Esophagus mucosa (tissue), 1 donor: ENCODE measurements at regions not wholly inside any gene's neighbourhood (a gene's known extent, or its start where the extent isn't known, plus 50 kb on each side); places are given as distances from the start of the nearest gene placed in this dataset.
"Not testable (repeated sequence)": the region's sequence is repeated elsewhere in the genome, so short reads cannot be mapped to it uniquely, and the experiment has no call there.

Experiments used
- ATAC-seq: fragments of 200-7000 bp; cut with Tn5 transposase; one replicate; pipeline ENCODE4 v1.9.1; 2020
- donor health status: DM: yes; HTN: yes; CAD: no.

DNA sequence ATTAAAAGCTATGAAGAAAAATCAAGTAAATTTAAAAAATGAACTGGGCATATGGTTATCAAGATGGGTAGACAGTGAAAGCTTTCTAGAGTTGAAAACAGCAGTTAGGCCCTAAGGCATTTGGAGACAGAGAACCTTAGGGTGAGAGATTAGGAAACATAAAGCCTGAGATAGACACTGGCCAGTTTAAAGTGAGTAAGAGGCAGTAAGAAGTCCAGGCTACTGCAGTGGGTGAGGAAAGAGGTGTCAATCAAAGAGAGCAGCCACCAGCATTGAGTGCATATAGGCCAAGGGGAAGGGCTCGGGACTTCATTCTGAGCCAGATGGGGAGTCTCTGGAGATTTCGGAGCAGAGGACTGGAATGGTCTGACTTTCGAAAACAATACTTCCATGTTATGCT, 1360.5 kb upstream of the ADGRL4 start:
- ATAC-seq = no peak

GRCh38 chr1:80365359-80366021, 1359.0 kb upstream of the ADGRL4 start:
- ATAC-seq = no peak

DNA sequence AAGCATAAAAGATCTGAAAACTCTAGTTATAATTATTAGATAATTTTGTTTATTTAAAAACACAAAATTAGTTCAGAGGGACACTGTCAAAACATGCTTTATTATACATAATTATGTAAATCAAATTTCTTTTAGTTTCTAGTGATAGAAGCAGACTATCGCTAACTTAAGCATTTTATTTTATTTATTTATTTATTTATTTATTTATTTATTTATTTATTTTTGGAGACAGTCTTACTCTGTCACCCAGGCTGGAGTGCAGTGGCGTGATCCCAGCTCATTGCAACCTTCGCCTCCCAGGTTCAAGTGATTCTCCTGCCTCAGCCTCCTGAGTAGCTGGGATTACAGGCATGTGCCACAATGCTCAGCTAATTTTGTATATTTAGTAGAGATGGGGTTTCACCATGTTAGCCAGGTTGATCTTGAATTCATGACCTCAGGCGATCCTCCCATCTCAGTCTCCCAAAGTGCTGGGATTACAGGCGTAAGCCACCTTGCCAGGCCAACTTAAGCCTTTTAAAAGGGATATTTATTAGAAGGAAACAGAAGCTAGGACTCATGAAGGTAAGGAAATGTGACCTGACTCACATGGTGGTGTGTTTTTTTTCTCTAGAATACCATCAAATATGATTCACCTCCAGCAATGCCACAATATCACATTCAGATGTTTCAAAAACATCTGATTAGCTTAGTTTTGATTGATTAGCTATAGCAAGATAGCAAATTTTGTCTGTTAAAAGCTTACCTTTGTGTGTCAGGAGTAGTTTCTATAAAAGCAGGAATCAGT, 1357.4 kb upstream of the ADGRL4 start:
- no peak for ATAC-seq

DNA sequence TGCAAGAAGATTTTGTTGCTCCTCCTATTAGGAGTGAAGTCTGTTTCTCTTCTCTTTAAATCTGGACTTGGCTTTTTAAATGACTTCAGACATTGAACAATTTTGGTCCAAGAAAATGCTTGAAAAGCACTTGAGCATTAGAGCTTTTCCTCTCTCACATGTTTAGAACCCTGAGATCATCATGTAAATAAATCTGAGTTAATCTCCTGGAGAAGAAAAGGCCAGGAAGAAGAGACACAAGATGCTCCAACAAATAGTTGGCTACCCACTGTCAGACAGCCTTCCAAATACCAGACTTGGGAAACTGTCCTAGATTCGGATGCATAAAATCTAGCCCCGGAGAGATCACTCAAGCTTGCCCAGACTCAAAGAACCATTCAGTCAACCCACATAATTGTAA, 1353.1 kb upstream of the ADGRL4 start:
- ATAC-seq = no peak

DNA sequence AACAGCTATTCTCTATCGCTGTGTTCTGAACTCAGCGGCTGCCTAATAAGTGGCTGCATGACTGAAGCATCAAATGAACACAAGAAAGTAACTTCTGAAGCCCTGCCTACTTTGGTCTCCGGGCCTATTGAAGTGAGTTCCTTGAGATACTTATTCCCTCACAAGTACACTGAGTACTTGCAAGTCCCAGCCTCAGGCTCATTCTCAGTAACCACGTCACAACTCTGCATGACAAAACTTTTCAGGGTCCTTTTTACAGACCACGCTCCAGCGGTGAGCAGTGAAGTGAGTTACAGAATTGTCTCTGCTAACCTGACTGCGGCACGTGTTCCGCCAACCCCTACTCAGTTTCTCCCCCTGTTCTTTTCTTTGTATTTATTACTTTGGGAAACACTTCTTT, 1342.7 kb upstream of the ADGRL4 start:
- ATAC-seq = no peak

DNA sequence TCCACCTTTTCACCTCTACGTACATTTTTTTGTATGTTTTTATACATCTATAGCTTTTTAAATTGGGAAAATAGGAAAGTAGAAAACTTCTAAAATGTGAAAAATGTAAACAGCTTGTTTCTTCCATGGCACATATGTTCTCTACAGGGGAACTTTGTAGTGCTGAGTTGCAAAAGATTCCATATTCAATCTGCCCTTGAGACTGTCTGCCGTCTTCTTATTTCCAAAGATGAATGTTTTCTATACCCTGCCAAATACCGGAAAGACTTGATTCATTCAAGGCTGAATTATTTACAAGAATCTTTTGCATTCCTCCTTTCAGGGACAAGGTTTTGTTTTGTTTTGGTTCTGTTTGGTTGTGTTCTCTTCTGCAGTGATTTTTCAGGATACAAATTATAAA, 1334.5 kb upstream of the ADGRL4 start:
- ATAC-seq = no peak

- ATAC-seq = no peak
Observed at GRCh38 chr1:80318108-80318507, 1311.6 kb upstream of the ADGRL4 start.

DNA sequence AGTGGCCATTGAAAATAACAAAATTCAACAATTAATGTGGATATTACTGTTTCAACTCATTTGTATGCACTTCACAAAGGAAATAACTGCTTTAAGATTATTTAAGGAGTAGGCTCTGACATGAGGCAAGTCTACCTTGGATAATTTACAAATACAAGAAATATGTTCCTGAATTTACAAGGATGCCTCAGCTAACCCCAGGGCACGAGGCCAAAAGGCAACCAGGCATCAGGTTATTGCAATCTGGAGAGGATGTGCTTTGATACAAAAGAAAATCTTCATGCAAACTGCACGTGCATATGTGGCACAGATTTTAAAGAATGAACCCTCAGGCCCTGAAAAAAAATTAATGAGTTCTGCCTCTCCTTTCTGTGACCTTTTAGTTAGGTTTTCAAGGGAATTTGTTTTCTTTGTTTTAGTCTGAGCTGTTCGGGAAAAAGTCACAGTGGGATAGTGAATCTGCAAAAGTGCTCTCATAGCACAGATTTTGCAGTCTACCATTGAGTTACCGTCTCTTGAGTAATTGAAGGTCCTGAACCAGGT, 1304.2 kb upstream of the ADGRL4 start:
- ATAC-seq = no peak

GRCh38 chr1:80305466-80305865, 1298.9 kb upstream of the ADGRL4 start:
- ATAC-seq = no peak

DNA sequence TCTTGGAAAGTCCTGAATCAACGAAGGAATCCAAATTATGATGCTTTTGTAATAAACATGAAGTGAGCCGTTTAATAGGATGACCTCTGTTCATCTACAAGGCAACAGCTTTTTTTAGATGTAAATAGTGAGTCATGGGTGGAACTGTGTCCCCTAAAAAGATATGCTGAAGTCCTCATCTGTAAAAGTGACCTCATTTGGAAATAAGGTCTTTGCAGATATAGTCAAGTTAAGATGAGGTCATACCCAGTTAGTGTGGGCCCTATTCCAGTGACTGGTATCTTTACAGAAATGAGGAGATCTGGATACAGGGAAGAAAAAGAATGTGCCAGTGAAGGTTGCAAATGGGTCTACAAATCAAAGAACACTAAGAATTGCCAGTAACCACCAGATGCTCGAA, 1287.3 kb upstream of the ADGRL4 start:
- no peak for ATAC-seq

GRCh38 chr1:80288750-80289149, 1282.2 kb upstream of the ADGRL4 start:
- not testable (repeated sequence) for ATAC-seq

DNA sequence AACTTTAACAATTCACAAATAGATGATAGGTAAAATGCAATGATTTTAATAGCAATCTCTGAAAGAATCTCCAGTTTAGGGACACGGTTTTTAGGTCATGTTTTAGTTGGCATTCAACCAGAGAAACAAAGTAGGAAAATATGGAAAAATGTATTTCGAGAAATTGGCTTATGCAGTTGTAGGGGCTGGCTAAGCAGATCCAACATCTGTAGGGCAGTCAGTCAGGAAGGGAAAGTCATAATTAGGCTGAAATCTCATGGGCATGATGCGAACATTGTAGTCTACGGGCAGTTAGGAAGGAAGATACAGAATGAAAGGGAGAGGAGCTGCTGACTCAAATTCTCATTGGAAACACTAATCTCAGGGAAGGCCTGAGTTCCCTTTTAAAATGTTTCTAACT, 1276.0 kb upstream of the ADGRL4 start:
- no peak for ATAC-seq

DNA sequence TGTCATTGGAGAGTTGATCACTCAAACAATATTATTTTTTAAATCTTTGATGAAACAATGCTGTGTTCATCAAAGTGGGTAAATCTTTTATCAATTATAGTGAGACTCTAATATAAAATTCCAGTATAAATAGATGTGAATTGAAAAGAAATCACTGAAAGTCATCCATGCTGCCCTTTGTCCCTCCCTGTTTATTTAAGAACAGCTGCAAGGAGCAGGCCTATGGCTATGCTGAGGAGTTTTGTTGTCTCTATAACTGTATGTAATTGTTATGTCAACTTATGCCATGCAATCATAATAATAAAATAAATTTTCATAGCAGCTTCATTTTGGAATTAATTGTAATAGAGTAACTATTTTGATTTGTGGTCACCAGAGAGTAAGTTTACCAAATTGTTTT, 1272.4 kb upstream of the ADGRL4 start:
- ATAC-seq = no peak

DNA sequence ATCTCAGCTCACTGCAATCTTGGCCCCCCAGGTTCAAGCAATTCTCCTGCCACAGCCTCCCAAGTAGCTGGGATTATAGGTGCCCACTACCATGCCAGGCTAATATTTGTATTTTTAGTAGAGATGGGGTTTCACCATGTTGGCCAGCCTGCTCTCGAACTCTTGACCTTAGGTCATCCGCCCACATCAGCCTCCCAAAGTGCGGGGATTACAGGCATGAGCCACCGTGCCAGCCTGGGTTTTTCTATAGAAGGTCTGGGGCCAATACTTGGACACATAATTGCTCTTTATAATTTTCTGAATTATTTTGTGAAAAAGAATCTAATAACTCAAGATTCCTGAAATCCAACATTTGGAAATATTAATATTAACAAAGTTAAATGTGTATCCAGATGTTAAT, 1267.7 kb upstream of the ADGRL4 start:
- ATAC-seq = no peak

DNA sequence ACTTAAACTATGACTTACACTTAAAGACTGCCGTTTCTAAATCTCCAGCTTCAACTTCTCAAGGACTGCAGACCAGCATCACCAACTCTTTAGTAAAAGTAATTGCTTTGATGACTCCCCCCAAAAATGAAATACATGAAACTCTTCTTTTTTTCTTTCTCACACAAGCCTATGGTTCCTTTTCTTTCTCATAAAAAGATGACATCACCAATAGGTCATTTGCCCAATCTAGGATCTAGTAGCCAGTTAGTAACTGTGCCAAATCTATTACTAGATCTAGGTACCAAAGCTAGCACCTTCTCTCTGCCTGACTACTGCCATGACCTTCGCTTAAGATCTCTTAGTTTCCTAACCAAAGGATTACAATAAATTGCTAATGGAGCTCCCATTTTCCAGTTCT, 1266.0 kb upstream of the ADGRL4 start:
- ATAC-seq = no peak

DNA sequence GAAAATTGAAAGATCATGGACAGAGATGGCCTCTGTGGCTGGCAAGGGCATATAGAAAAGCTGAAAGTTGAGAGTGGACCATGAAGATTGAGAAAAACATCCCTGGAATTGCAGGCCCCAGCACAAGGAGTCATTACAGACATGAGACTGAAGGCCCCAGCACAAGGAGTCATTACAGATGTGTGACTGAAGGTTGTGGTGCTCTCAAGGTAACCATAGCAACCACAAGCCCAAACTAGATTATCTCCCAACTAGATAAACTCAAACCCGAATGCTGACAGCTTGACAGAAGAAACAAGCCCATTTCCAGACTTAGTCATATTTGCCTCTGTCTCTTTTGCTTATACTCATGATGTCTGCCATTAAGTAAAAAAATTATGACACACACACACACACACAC, 1252.1 kb upstream of the ADGRL4 start:
- ATAC-seq = no peak

DNA sequence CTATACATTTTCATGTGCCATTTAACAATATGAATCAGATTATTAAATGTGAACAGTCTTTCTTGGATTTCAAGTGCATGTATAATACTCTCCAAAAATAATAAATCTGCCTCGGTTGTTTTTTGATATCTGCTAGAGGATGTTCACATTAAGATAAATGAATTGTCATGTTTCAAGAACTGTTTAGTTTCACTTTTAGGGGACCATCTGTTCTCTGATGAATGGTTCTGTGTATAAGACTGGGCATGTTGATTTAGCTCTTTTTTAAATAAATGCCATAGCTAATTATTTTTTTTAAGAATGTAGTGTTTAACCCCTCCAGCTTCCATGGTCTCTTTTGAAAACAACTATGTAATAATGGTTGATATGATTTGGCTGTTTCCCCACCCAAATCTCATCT, 1245.1 kb upstream of the ADGRL4 start:
- no peak for ATAC-seq

- no peak for ATAC-seq
Observed at GRCh38 chr1:80251171-80251570, 1244.6 kb upstream of the ADGRL4 start.

- ATAC-seq = peak; percentile 97
Observed at GRCh38 chr1:80250573-80251168, 1244.1 kb upstream of the ADGRL4 start.

DNA sequence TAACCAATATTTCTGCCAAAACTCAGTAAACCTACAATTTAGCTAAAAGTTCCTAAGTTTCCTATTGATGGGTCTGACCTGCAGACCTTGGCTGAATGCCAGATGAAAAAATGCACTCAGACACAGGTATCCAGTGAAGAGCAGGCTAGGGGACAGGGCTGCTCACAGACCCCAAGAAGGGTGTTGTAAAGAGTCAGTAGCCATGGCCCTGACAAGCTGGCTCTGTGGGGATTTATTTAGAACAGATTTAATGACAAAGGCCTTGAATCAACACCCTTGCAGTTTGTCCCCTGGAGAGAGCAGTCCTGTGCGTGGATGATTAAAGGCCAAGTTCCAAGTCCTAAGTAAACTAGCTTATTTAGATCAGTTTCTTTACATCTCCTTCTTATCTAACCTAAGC, 1243.2 kb upstream of the ADGRL4 start:
- no peak for ATAC-seq

GRCh38 chr1:80248886-80249285, 1242.4 kb upstream of the ADGRL4 start:
- no peak for ATAC-seq

GRCh38 chr1:80245813-80246212, 1239.3 kb upstream of the ADGRL4 start:
- ATAC-seq = no peak

- no peak for ATAC-seq
Observed at GRCh38 chr1:80244372-80244771, 1237.8 kb upstream of the ADGRL4 start.

GRCh38 chr1:80241566-80241965, 1235.0 kb upstream of the ADGRL4 start:
- ATAC-seq = no peak
